ENCODE measurements at regions not wholly inside any gene's neighbourhood (a gene's known extent, or its start where the extent isn't known, plus 50 kb on each side); places are given as distances from the start of the nearest gene placed in this dataset.

- DNase-seq (ENCODE audit: low read depth in 2 of 2) = no peak
Measured at GRCh38 chr1:87766737-87767136, 438.1 kb downstream of the LMO4 start.

GRCh38 chr1:87778896-87779295 lies 450.2 kb downstream of the LMO4 start:
- DNase-seq (ENCODE audit: low read depth in 2 of 2) = no peak

- no peak for DNase-seq (ENCODE audit: low read depth in 2 of 2)
Measured at GRCh38 chr1:87781554-87781953, 452.9 kb downstream of the LMO4 start.

GRCh38 chr1:87783315-87783714 lies 454.6 kb downstream of the LMO4 start:
- no peak for DNase-seq (ENCODE audit: low read depth in 2 of 2)

GRCh38 chr1:87785386-87785785 lies 456.7 kb downstream of the LMO4 start:
- no peak for DNase-seq (ENCODE audit: low read depth in 2 of 2)

GRCh38 chr1:87786229-87786628 lies 457.5 kb downstream of the LMO4 start:
- DNase-seq (ENCODE audit: low read depth in 2 of 2) = no peak

- no peak for DNase-seq (ENCODE audit: low read depth in 2 of 2)
Measured at GRCh38 chr1:87786861-87787545, 458.3 kb downstream of the LMO4 start.

- DNase-seq (ENCODE audit: low read depth in 2 of 2) = no peak
Measured at GRCh38 chr1:87787551-87787950, 458.9 kb downstream of the LMO4 start.

- no peak for DNase-seq (ENCODE audit: low read depth in 2 of 2)
Measured at GRCh38 chr1:87790756-87791155, 462.1 kb downstream of the LMO4 start.

- DNase-seq (ENCODE audit: low read depth in 2 of 2) = no peak
Measured at GRCh38 chr1:87791931-87792740, 463.5 kb downstream of the LMO4 start.

GRCh38 chr1:87794788-87795614 lies 466.3 kb downstream of the LMO4 start:
- DNase-seq (ENCODE audit: low read depth in 2 of 2) = peak; percentile 4 to 25

GRCh38 chr1:87795615-87796337 lies 467.1 kb downstream of the LMO4 start:
- DNase-seq (ENCODE audit: low read depth in 2 of 2) = no peak

GRCh38 chr1:87796471-87796901 lies 467.8 kb downstream of the LMO4 start:
- DNase-seq (ENCODE audit: low read depth in 2 of 2) = no peak

- no peak for DNase-seq (ENCODE audit: low read depth in 2 of 2)
Measured at GRCh38 chr1:87799451-87799850, 470.8 kb downstream of the LMO4 start.

GRCh38 chr1:87800006-87800405 lies 471.3 kb downstream of the LMO4 start:
- no peak for DNase-seq (ENCODE audit: low read depth in 2 of 2)

- no peak for DNase-seq (ENCODE audit: low read depth in 2 of 2)
Measured at GRCh38 chr1:87803375-87803774, 474.7 kb downstream of the LMO4 start.

GRCh38 chr1:87804128-87804527 lies 475.4 kb downstream of the LMO4 start:
- no peak for DNase-seq (ENCODE audit: low read depth in 2 of 2)

- no peak for DNase-seq (ENCODE audit: low read depth in 2 of 2)
Measured at GRCh38 chr1:87805666-87806378, 477.1 kb downstream of the LMO4 start.

GRCh38 chr1:87806379-87807094 lies 477.9 kb downstream of the LMO4 start:
- DNase-seq (ENCODE audit: low read depth in 2 of 2) = no peak

GRCh38 chr1:87810166-87810565 lies 481.5 kb downstream of the LMO4 start:
- no peak for DNase-seq (ENCODE audit: low read depth in 2 of 2)
